ENCODE measurements at regions not wholly inside any gene's neighbourhood (a gene's known extent, or its start where the extent isn't known, plus 50 kb on each side); places are given as distances from the start of the nearest gene placed in this dataset.

DNA sequence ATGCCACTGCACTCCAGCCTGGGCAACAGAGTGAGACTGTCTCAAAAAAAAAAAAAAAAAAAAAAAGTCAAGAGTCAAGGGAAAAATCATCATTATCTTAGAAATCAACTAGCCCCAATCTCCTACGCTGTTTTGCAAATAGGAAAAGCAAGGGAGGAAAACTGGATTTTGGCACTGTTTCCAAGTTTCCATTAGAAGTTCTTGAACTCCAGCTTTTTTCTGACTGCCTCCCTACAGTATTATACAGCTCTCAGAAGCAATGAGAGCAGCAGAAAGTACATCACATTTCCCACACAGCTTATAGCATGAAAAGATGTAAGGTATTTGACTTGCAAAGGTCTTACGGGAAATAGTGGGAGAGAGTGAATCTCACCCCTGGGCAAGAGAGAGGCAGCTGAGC, 127.8 kb downstream of the OSR1 start (continued):
- TF ChIP-seq, protein P1, sequence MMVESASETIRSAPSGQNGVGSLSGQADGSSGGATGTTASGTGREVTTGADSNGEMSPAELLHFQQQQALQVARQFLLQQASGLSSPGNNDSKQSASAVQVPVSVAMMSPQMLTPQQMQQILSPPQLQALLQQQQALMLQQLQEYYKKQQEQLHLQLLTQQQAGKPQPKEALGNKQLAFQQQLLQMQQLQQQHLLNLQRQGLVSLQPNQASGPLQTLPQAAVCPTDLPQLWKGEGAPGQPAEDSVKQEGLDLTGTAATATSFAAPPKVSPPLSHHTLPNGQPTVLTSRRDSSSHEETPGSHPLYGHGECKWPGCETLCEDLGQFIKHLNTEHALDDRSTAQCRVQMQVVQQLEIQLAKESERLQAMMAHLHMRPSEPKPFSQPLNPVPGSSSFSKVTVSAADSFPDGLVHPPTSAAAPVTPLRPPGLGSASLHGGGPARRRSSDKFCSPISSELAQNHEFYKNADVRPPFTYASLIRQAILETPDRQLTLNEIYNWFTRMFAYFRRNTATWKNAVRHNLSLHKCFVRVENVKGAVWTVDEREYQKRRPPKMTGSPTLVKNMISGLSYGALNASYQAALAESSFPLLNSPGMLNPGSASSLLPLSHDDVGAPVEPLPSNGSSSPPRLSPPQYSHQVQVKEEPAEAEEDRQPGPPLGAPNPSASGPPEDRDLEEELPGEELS (CRISPR knock-in tag; IDR thresholded peaks at IDR 0.05; ENCODE audit: borderline replicate concordance): no peak
- TF ChIP-seq ZEB2 (IDR thresholded peaks at IDR 0.05) (no peak), ZNF121 (CRISPR knock-in tag; conservative IDR thresholded peaks at IDR 0.05) (no peak)
- TF ChIP-seq, protein P2, sequence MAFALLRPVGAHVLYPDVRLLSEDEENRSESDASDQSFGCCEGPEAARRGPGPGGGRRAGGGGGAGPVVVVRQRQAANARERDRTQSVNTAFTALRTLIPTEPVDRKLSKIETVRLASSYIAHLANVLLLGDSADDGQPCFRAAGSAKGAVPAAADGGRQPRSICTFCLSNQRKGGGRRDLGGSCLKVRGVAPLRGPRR (CRISPR knock-in tag; IDR thresholded peaks at IDR 0.05): no peak

DNA sequence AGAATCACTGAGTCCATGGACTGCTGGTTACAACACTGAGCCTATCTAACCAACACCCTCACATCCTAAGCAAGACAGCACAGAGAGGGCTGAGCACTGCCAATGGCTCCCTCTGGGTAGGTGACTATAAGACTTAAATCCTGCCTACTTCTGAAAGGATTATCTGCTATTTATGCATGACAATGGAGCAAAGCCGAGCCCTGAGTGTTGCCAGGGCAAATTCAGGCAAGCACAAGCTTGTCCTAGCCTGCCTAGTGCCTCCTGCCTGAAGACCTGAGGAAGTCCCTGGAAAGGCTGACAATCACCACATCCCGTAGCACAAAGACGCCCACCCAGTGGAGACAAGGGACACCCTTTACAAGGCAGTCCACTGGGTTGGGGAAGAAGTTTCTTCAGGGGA, 129.7 kb downstream of the OSR1 start:
- in situ Hi-C loops (cut with MboI): no loop called here
- BruUV-seq (replicated peaks): no TSS peak
- Histone ChIP-seq H3K4me1 (replicated peaks in 1 of 2; ENCODE audit: control insufficient read depth in 2 of 2, insufficient read depth in 2 of 2, low read length in 2 of 2) (no peaks in the 10 kb centered on the region), H3K4me2 (ENCODE audit: insufficient read depth, low read length) (no peak overlapping the region), H3K27me3 (ENCODE audit: control insufficient read depth in 2 of 2, insufficient read depth in 2 of 2, low read length in 2 of 2) (no peaks in the 10 kb centered on the region), H3K4me3 (no peak overlapping the region), H3K9ac (ENCODE audit: insufficient read depth in 1 of 2, low read depth in 2 of 2, low read length in 2 of 2) (no peak overlapping the region), H2AFZ (ENCODE audit: low read depth, low read length) (no peak overlapping the region), H3K36me3 (ENCODE audit: control insufficient read depth, insufficient read depth, low read length) (no peaks in the 10 kb centered on the region), H3K27ac (ENCODE audit: extremely low read depth, low read depth, low read length) (no peak overlapping the region), H3K79me2 (ENCODE audit: control insufficient read depth, insufficient read depth, low read length) (no peaks in the 10 kb centered on the region), H3K9me1 (ENCODE audit: control insufficient read depth, insufficient read depth, low read length) (no peaks in the 10 kb centered on the region), H3K9me3 (replicated peaks; ENCODE audit: control insufficient read depth, insufficient read depth, low read depth, low read length) (no peaks in the 10 kb centered on the region), H4K20me1 (replicated peaks; ENCODE audit: control insufficient read depth, insufficient read depth, low read length) (no peaks in the 10 kb centered on the region)
- TF ChIP-seq ZNF212 (CRISPR knock-in tag; IDR thresholded peaks at IDR 0.05) (no peak), PRPF4 (IDR thresholded peaks at IDR 0.05; ENCODE audit: insufficient read depth, low read depth, low read length, poor library complexity, severe bottlenecking) (no peak), GTF2F1 (IDR thresholded peaks at IDR 0.05; ENCODE audit: low read depth, low read length) (no peak), ZNF79 (CRISPR knock-in tag; IDR thresholded peaks at IDR 0.05; ENCODE audit: low read depth) (no peak), ETV1 (tag; conservative IDR thresholded peaks at IDR 0.05; ENCODE audit: low read depth) (no peak)
- TF ChIP-seq, protein P3, sequence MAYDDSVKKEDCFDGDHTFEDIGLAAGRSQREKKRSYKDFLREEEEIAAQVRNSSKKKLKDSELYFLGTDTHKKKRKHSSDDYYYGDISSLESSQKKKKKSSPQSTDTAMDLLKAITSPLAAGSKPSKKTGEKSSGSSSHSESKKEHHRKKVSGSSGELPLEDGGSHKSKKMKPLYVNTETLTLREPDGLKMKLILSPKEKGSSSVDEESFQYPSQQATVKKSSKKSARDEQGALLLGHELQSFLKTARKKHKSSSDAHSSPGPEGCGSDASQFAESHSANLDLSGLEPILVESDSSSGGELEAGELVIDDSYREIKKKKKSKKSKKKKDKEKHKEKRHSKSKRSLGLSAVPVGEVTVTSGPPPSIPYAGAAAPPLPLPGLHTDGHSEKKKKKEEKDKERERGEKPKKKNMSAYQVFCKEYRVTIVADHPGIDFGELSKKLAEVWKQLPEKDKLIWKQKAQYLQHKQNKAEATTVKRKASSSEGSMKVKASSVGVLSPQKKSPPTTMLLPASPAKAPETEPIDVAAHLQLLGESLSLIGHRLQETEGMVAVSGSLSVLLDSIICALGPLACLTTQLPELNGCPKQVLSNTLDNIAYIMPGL (CRISPR knock-in tag; IDR thresholded peaks at IDR 0.05): no peak
- TF ChIP-seq, protein P4, sequence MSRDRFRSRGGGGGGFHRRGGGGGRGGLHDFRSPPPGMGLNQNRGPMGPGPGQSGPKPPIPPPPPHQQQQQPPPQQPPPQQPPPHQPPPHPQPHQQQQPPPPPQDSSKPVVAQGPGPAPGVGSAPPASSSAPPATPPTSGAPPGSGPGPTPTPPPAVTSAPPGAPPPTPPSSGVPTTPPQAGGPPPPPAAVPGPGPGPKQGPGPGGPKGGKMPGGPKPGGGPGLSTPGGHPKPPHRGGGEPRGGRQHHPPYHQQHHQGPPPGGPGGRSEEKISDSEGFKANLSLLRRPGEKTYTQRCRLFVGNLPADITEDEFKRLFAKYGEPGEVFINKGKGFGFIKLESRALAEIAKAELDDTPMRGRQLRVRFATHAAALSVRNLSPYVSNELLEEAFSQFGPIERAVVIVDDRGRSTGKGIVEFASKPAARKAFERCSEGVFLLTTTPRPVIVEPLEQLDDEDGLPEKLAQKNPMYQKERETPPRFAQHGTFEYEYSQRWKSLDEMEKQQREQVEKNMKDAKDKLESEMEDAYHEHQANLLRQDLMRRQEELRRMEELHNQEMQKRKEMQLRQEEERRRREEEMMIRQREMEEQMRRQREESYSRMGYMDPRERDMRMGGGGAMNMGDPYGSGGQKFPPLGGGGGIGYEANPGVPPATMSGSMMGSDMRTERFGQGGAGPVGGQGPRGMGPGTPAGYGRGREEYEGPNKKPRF (IDR thresholded peaks at IDR 0.05; ENCODE audit: low read depth, low read length): no peak
- TF ChIP-seq, protein P5, sequence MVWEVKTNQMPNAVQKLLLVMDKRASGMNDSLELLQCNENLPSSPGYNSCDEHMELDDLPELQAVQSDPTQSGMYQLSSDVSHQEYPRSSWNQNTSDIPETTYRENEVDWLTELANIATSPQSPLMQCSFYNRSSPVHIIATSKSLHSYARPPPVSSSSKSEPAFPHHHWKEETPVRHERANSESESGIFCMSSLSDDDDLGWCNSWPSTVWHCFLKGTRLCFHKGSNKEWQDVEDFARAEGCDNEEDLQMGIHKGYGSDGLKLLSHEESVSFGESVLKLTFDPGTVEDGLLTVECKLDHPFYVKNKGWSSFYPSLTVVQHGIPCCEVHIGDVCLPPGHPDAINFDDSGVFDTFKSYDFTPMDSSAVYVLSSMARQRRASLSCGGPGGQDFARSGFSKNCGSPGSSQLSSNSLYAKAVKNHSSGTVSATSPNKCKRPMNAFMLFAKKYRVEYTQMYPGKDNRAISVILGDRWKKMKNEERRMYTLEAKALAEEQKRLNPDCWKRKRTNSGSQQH (CRISPR knock-in tag; IDR thresholded peaks at IDR 0.05): no peak
- intact Hi-C loops (cut with micrococcal nuclease): no loop called here
- no peak for ATAC-seq
- DNase-seq (ENCODE audit: extremely low read depth in 1 of 4, low spot score in 3 of 4): no peak
- no peak for FAIRE-seq
- POLR2A ChIA-PET: interaction anchor here (0.5 kb wide), 1 partner anchor 436 kb away, joined by 3 read pairs; no protein-coding TSS in a partner anchor
- WGBS (ENCODE audit: insufficient coverage, low coverage, missing lambda C conversion rate): 0% methylated on average over 3 of the region's 3 CpGs
- CTCF ChIA-PET (ENCODE audit: low intra/inter-chr PET ratio): no interaction called here
